HS-27A (cell line): ENCODE measurements at regions not wholly inside any gene's neighbourhood (a gene's known extent, or its start where the extent isn't known, plus 50 kb on each side); places are given as distances from the start of the nearest gene placed in this dataset.
"Not testable (repeated sequence)": the region's sequence is repeated elsewhere in the genome, so short reads cannot be mapped to it uniquely, and the experiment has no call there.

Source experiments
- DNase-seq: peaks from one replicate; pipeline ENCODE4 v3.0.0-alpha.2; 2012; ENCODE audit warnings: low read depth, missing footprints

- no peak for DNase-seq
These were observed 139.1 kb downstream of the CDH26 start for GRCh38 chr20:60097285-60097684.

- DNase-seq, result no peak
These were observed 142.6 kb downstream of the CDH26 start for GRCh38 chr20:60100780-60101179.

- DNase-seq, result no peak
These were observed 143.1 kb downstream of the CDH26 start for GRCh38 chr20:60101201-60101890.

GRCh38 chr20:60101891-60102281 is 143.7 kb downstream of the CDH26 start:
- no peak for DNase-seq

- DNase-seq, result no peak
These were observed 144.5 kb downstream of the CDH26 start for GRCh38 chr20:60102665-60103210.

GRCh38 chr20:60104993-60105803 is 147.0 kb downstream of the CDH26 start:
- no peak for DNase-seq

GRCh38 chr20:60106186-60106585 is 148.0 kb downstream of the CDH26 start:
- DNase-seq, result not testable (repeated sequence)

GRCh38 chr20:60107621-60108390 is 149.6 kb downstream of the CDH26 start:
- DNase-seq, result no peak

GRCh38 chr20:60108397-60108796 is 150.2 kb downstream of the CDH26 start:
- peak; percentile 20 for DNase-seq

GRCh38 chr20:60113024-60113724 is 155.0 kb downstream of the CDH26 start:
- DNase-seq, result no peak

- DNase-seq, result no peak
These were observed 155.5 kb downstream of the CDH26 start for GRCh38 chr20:60113771-60114170.

- DNase-seq, result no peak
These were observed 157.2 kb downstream of the CDH26 start for GRCh38 chr20:60115451-60115850.

- DNase-seq, result no peak
These were observed 158.1 kb downstream of the CDH26 start for GRCh38 chr20:60116128-60116909.

- DNase-seq, result no peak
These were observed 158.8 kb downstream of the CDH26 start for GRCh38 chr20:60117065-60117464.

GRCh38 chr20:60121903-60122302 is 163.7 kb downstream of the CDH26 start:
- DNase-seq, result no peak

- DNase-seq, result no peak
These were observed 164.4 kb downstream of the CDH26 start for GRCh38 chr20:60122671-60123070.

GRCh38 chr20:60123096-60123495 is 164.9 kb downstream of the CDH26 start:
- DNase-seq, result no peak

GRCh38 chr20:60123652-60124051 is 165.4 kb downstream of the CDH26 start:
- DNase-seq, result no peak

- DNase-seq, result no peak
These were observed 166.7 kb downstream of the CDH26 start for GRCh38 chr20:60124776-60125381.

GRCh38 chr20:60125513-60125912 is 167.3 kb downstream of the CDH26 start:
- DNase-seq, result no peak

GRCh38 chr20:60126975-60127374 is 168.8 kb downstream of the CDH26 start:
- DNase-seq, result no peak
